ENCODE measurements at regions not wholly inside any gene's neighbourhood (a gene's known extent, or its start where the extent isn't known, plus 50 kb on each side); places are given as distances from the start of the nearest gene placed in this dataset.
A peak's percentile ranks its signal among the peaks of the same experiment; 100 is the strongest.

DNA sequence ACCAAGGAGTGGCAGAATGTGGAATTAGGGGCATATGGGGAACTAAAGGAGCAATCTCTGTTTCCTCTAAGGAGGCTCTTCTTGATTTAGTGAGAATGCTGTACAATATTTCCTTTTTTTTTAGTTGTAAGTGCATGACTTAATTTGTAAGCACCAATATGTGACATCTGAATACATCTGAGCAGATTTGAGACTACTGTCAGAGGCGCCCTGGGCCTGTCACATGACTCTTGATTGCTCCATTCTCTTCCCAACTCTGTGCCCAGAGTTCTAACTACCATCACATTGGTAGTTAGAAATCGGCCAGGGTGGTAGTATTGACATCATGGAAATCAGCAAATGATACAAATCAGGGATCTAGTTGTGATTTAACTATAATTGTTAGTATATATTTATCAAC, 110.1 kb upstream of the LMO4 start:
- no peak for ATAC-seq
- no peak overlapping the region for H3K4me3 ChIP-seq
- TF ChIP-seq POLR2A (IDR thresholded peaks at IDR 0.05), result no peak
- TF ChIP-seq, protein P1, sequence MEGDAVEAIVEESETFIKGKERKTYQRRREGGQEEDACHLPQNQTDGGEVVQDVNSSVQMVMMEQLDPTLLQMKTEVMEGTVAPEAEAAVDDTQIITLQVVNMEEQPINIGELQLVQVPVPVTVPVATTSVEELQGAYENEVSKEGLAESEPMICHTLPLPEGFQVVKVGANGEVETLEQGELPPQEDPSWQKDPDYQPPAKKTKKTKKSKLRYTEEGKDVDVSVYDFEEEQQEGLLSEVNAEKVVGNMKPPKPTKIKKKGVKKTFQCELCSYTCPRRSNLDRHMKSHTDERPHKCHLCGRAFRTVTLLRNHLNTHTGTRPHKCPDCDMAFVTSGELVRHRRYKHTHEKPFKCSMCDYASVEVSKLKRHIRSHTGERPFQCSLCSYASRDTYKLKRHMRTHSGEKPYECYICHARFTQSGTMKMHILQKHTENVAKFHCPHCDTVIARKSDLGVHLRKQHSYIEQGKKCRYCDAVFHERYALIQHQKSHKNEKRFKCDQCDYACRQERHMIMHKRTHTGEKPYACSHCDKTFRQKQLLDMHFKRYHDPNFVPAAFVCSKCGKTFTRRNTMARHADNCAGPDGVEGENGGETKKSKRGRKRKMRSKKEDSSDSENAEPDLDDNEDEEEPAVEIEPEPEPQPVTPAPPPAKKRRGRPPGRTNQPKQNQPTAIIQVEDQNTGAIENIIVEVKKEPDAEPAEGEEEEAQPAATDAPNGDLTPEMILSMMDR (IDR thresholded peaks at IDR 0.05), result no peak
- peaks cover 0 to 11% (median 0%) of the 10 kb centered on the region in 12 donors for H3K4me1 ChIP-seq
- no peak overlapping the region for H3K27ac ChIP-seq
- no peaks in the 10 kb centered on the region for H3K36me3 ChIP-seq
- WGBS, 4 donors, result 73 to 89% (median 82%) methylated on average over 2 of the region's 2 CpGs
- intact Hi-C loops (cut with DNase I), result no loop called here
- H3K9me3 ChIP-seq, result peaks cover 0 to 22% (median 7%) of the 10 kb centered on the region in 12 donors
- H3K27me3 ChIP-seq, result no peaks in the 10 kb centered on the region
- no peak for DNase-seq

DNA sequence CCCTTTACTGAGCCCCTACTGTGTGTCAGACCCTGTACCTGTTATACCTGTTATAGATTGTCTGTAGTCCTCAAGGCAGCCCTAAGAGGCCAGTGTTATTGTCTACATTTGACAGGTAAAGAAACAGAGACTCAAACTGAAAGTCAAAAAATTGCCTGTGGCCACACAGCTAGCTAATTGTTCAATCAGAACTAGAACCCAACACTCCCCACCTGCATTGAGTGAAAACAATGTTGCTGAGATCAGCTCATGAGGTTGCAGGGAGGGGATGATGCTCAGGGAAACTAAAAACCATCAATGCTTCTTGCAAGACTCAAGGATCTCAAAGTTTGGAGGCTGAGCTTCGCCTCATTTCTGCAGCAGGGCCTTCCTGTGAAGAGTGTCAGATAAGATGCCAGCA, 109.5 kb upstream of the LMO4 start:
- H3K27me3 ChIP-seq, result no peaks in the 10 kb centered on the region
- H3K4me3 ChIP-seq, result no peak overlapping the region
- DNase-seq (no peak), ATAC-seq (no peak)
- H3K36me3 ChIP-seq, result no peaks in the 10 kb centered on the region
- intact Hi-C loops (cut with DNase I), result no loop called here
- 55 to 82% (median 68%) methylated on average over 1 of the region's 1 CpG for WGBS, 4 donors
- peaks cover 0 to 11% (median 0%) of the 10 kb centered on the region in 12 donors for H3K4me1 ChIP-seq
- peaks cover 0 to 26% (median 7%) of the 10 kb centered on the region in 12 donors for H3K9me3 ChIP-seq
- TF ChIP-seq POLR2A (IDR thresholded peaks at IDR 0.05), result no peak
- TF ChIP-seq, protein P1 (IDR thresholded peaks at IDR 0.05), result no peak
- H3K27ac ChIP-seq, result no peak overlapping the region

DNA sequence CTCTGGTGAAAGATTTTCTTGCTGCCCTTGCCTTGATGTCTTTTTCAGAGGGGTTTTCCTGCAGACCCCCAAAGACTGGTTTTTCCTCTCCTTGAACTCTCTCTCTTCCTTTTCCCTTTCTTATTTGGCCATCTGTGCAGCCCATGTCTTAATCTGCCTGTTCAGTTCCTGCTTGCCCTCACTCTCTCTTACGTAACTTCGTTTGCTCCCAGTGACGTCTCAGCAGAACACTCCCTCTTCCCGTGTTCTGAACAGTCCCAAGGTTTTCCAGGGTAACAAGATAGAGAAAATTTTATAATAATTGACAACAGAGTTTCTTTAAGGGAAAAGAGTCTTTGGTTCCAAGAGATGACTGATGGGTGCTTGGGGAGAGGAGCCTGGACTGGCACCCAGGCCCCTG, 109.1 kb upstream of the LMO4 start:
- Histone ChIP-seq H3K4me1 (peaks cover 0 to 11% (median 0%) of the 10 kb centered on the region in 12 donors), H3K36me3 (no peaks in the 10 kb centered on the region), H3K9me3 (peaks cover 0 to 26% (median 7%) of the 10 kb centered on the region in 12 donors), H3K4me3 (no peak overlapping the region), H3K27ac (no peak overlapping the region), H3K27me3 (no peaks in the 10 kb centered on the region)
- WGBS, 4 donors, result 61 to 67% (median 64%) methylated on average over 4 of the region's 4 CpGs
- ATAC-seq (peak in 1 of 4 donors; percentile 41), DNase-seq (no peak)
- TF ChIP-seq POLR2A (IDR thresholded peaks at IDR 0.05), result no peak
- TF ChIP-seq, protein P1 (IDR thresholded peaks at IDR 0.05), result no peak
- intact Hi-C loops (cut with DNase I), result no loop called here

DNA sequence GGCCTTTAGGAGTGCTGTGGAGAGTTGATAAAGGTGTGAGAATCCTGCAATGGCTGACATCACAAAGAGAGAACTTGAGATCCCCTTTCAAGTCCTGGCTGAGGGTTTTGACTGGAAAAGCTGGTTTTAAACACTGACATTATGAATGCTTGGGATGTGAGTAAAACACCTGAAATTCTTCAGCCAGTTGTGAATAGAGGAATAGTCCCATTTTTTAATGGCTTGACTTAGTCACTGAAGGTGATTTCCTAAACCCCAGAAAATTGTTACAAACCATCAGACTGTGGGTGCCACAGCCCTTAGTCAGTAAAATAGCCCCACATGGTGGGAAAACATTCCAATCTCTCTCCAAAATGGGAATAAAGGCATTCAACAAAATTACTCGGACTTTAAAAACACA, 107.7 kb upstream of the LMO4 start:
- H3K36me3 ChIP-seq, result no peaks in the 10 kb centered on the region
- no peak for TF ChIP-seq POLR2A (IDR thresholded peaks at IDR 0.05)
- TF ChIP-seq, protein P1 (IDR thresholded peaks at IDR 0.05), result no peak
- no peak overlapping the region for H3K27ac ChIP-seq
- H3K27me3 ChIP-seq, result no peaks in the 10 kb centered on the region
- H3K4me1 ChIP-seq, result peaks cover 0 to 13% (median 0%) of the 10 kb centered on the region in 12 donors
- DNase-seq (no peak), ATAC-seq (no peak)
- H3K4me3 ChIP-seq, result no peak overlapping the region
- WGBS, 4 donors, result 89 to 100% (median 95%) methylated on average over 1 of the region's 1 CpG
- H3K9me3 ChIP-seq, result peaks cover 0 to 15% (median under 1%) of the 10 kb centered on the region in 12 donors
- intact Hi-C loops (cut with DNase I), result no loop called here
